Smooth muscle cell (in vitro differentiated cells): ENCODE measurements at regions not wholly inside any gene's neighbourhood (a gene's known extent, or its start where the extent isn't known, plus 50 kb on each side); places are given as distances from the start of the nearest gene placed in this dataset.

ENCODE experiments used
- DNase-seq: peaks from one replicate; lab custom pipeline; 2025; ENCODE audit not compliant: unreplicated experiment; lab: John Stamatoyannopoulos, UW
- H2AFZ ChIP-seq: fragments of 200-600 bp; sonication (generic); 2 replicates; pipeline ENCODE4 v1.6.0; 2016; ENCODE audit warnings: antibody characterized with exemption, low read depth, mild to moderate bottlenecking
- H3F3A ChIP-seq: fragments of 200-600 bp; sonication (generic); 2 replicates; pipeline ENCODE4 v1.6.0; 2017; ENCODE audit warnings: antibody characterized with exemption, low read depth
- H3K27ac ChIP-seq: fragments of 200-600 bp; sonication (generic); 2 replicates; pipeline ENCODE4 v1.5.1; 2016; ENCODE audit warnings: low read depth, mild to moderate bottlenecking
- H3K27me3 ChIP-seq: fragments of 200-600 bp; sonication (generic); 2 replicates; pipeline ENCODE4 v1.6.1; 2016; ENCODE audit warnings: low read depth, mild to moderate bottlenecking
- H3K36me3 ChIP-seq: fragments of 200-600 bp; sonication (generic); 2 replicates; pipeline ENCODE4 v1.5.1; 2016; ENCODE audit warnings: low read depth
- H3K4me1 ChIP-seq: fragments of 200-600 bp; sonication (generic); 2 replicates; pipeline ENCODE4 v1.5.1; 2016; ENCODE audit warnings: low read depth
- H3K4me2 ChIP-seq: fragments of 200-600 bp; sonication (generic); 2 replicates; pipeline ENCODE4 v1.6.0; 2016; ENCODE audit warnings: mild to moderate bottlenecking
- H3K4me3 ChIP-seq: fragments of 200-600 bp; sonication (generic); 2 replicates; pipeline ENCODE4 v1.5.1; 2016; ENCODE audit warnings: mild to moderate bottlenecking
- H3K79me2 ChIP-seq: fragments of 200-600 bp; sonication (generic); 2 replicates; pipeline ENCODE4 v1.6.0; 2016; ENCODE audit warnings: low read depth, mild to moderate bottlenecking
- H3K9ac ChIP-seq: fragments of 200-600 bp; sonication (generic); 2 replicates; pipeline ENCODE4 v1.6.0; 2016; ENCODE audit warnings: low read depth
- H3K9me3 ChIP-seq: fragments of 200-600 bp; sonication (generic); replicated peaks from 2 replicates; pipeline ENCODE4 v1.5.1; 2016; ENCODE audit warnings: low read depth
- H4K20me1 ChIP-seq: fragments of 200-600 bp; sonication (generic); 2 replicates; pipeline ENCODE4 v1.6.0; 2016; ENCODE audit warnings: low read depth
- CTCF ChIP-seq: fragments of 200-600 bp; sonication (generic); IDR thresholded peaks from 2 replicates; pipeline ENCODE4 v1.5.1; 2017; ENCODE audit warnings: borderline replicate concordance, mild to moderate bottlenecking, antibody characterized with exemption; ENCODE audit not compliant: insufficient read depth, poor library complexity, severe bottlenecking
- WGBS: methylation state at CpG from one replicate; pipeline ENCODE4 v1.1.7; 2016; ENCODE audit warnings: low lambda C conversion rate; 5-methylcytosine and 5-hydroxymethylcytosine counted together

- H3K79me2 ChIP-seq, result peaks cover 7% of the 10 kb centered on the region
- no peaks in the 10 kb centered on the region for H3K27me3 ChIP-seq
- H3K27ac ChIP-seq, result no peak overlapping the region
- H3K9ac ChIP-seq, result no peak overlapping the region
- no peaks in the 10 kb centered on the region for H4K20me1 ChIP-seq
- H3K4me1 ChIP-seq, result no peaks in the 10 kb centered on the region
- no peak overlapping the region for H3K4me3 ChIP-seq
- no peaks in the 10 kb centered on the region for H3K36me3 ChIP-seq
- DNase-seq, result no peak
- no peak overlapping the region for H2AFZ ChIP-seq
- no peaks in the 10 kb centered on the region for H3F3A ChIP-seq
- TF ChIP-seq CTCF, result no peak
- H3K4me2 ChIP-seq, result no peak overlapping the region
- H3K9me3 ChIP-seq, result no peaks in the 10 kb centered on the region
Measured at GRCh38 chr9:28946648-28947047, 1373.4 kb upstream of the C9orf72 start.

GRCh38 chr9:28951945-28952344 is 1378.7 kb upstream of the C9orf72 start:
- Histone ChIP-seq H4K20me1 (no peaks in the 10 kb centered on the region), H3K4me1 (no peaks in the 10 kb centered on the region), H3K9me3 (no peaks in the 10 kb centered on the region), H3K4me2 (no peak overlapping the region), H3K4me3 (no peak overlapping the region), H3K79me2 (peaks cover 10% of the 10 kb centered on the region), H2AFZ (no peak overlapping the region), H3K27me3 (no peaks in the 10 kb centered on the region), H3F3A (no peaks in the 10 kb centered on the region), H3K9ac (no peak overlapping the region), H3K36me3 (no peaks in the 10 kb centered on the region), H3K27ac (no peak overlapping the region)
- TF ChIP-seq CTCF, result no peak
- 91% methylated on average over 4 of the region's 4 CpGs for WGBS
- DNase-seq, result no peak

GRCh38 chr9:28956116-28956880 is 1383.0 kb upstream of the C9orf72 start:
- no peaks in the 10 kb centered on the region for H3F3A ChIP-seq
- DNase-seq, result no peak
- H3K27ac ChIP-seq, result no peak overlapping the region
- H3K9me3 ChIP-seq, result no peaks in the 10 kb centered on the region
- peaks cover 14% of the 10 kb centered on the region for H3K79me2 ChIP-seq
- H2AFZ ChIP-seq, result no peak overlapping the region
- H3K9ac ChIP-seq, result no peak overlapping the region
- no peaks in the 10 kb centered on the region for H4K20me1 ChIP-seq
- 92% methylated on average over 3 of the region's 3 CpGs for WGBS
- H3K36me3 ChIP-seq, result no peaks in the 10 kb centered on the region
- TF ChIP-seq CTCF, result no peak
- no peaks in the 10 kb centered on the region for H3K4me1 ChIP-seq
- no peak overlapping the region for H3K4me2 ChIP-seq
- H3K4me3 ChIP-seq, result no peak overlapping the region
- H3K27me3 ChIP-seq, result no peaks in the 10 kb centered on the region

- H3K4me3 ChIP-seq, result no peak overlapping the region
- no peak overlapping the region for H2AFZ ChIP-seq
- H3K4me1 ChIP-seq, result peaks cover 4% of the 10 kb centered on the region
- no peak overlapping the region for H3K9ac ChIP-seq
- H3F3A ChIP-seq, result no peaks in the 10 kb centered on the region
- H3K4me2 ChIP-seq, result no peak overlapping the region
- no peak overlapping the region for H3K27ac ChIP-seq
- no peak for TF ChIP-seq CTCF
- no peaks in the 10 kb centered on the region for H3K27me3 ChIP-seq
- no peak for DNase-seq
- H3K9me3 ChIP-seq, result no peaks in the 10 kb centered on the region
- H3K79me2 ChIP-seq, result peaks cover 8% of the 10 kb centered on the region
- H3K36me3 ChIP-seq, result no peaks in the 10 kb centered on the region
- H4K20me1 ChIP-seq, result no peaks in the 10 kb centered on the region
Measured at GRCh38 chr9:28960602-28961001, 1387.3 kb upstream of the C9orf72 start.
